HCT116 (cell line): ENCODE measurements at regions not wholly inside any gene's neighbourhood (a gene's known extent, or its start where the extent isn't known, plus 50 kb on each side); places are given as distances from the start of the nearest gene placed in this dataset.
A peak's percentile ranks its signal among the peaks of the same experiment; 100 is the strongest.

Source experiments
- ATAC-seq: fragments of 200-7000 bp; cut with Tn5 transposase; 2 replicates; pipeline ENCODE4 v1.9.1; 2020; ENCODE audit warnings: mild to moderate bottlenecking, moderate library complexity
- BruUV-seq: library from RNA; stranded (reverse); fragments of 400-500 nt; replicated peaks from 2 replicates; lab custom pipeline; 2021; lab: Mats Ljungman, UMichigan
- CTCF ChIA-PET: fragments of 300-600 bp; sonication (Branson Sonifier 250); formaldehyde crosslinking; loops from one replicate; lab custom pipeline; 2021; ENCODE audit warnings: antibody characterized with exemption; lab: Charles Lee
- POLR2A ChIA-PET: fragments of 300-600, 350-600 bp; sonication (Branson Sonifier 250); formaldehyde crosslinking; loops from one replicate; lab custom pipeline; 2021; ENCODE audit warnings: antibody characterized with exemption; lab: Charles Lee
- RAD21 ChIA-PET, 2 experiments: fragments of 300-600 bp; sonication (Branson Sonifier 250); formaldehyde crosslinking; loops; one replicate each; lab custom pipeline; 2023; ENCODE audit warnings: low total read pairs in 2 of 2; ENCODE audit not compliant: uncharacterized antibody in 2 of 2, unreplicated experiment in 2 of 2, low non-redundant PET in 1 of 2; lab: Charles Lee
- DNase-seq: peaks from one replicate; pipeline ENCODE4 v3.0.0-alpha.2; 2010; ENCODE audit warnings: low read depth, low spot score
- H2AFZ ChIP-seq: fragments of 200-600 bp; shearing (Covaris generic), sonication (generic); 2 replicates; pipeline ENCODE4 v1.6.1; 2017; ENCODE audit warnings: low read depth, mixed run types, mixed read lengths, antibody characterized with exemption, low read length; ENCODE audit not compliant: poor library complexity, severe bottlenecking
- H3K27ac ChIP-seq: 2 replicates; pipeline ENCODE4 v1.5.1; 2012; ENCODE audit warnings: low read depth, low read length
- H3K27me3 ChIP-seq: fragments of 200-600 bp; sonication (generic); 2 replicates; pipeline ENCODE4 v1.6.1; 2016; ENCODE audit warnings: mixed run types, low read length, mixed read lengths; ENCODE audit not compliant: insufficient read depth
- H3K36me3 ChIP-seq, 2 experiments: fragments of 200-500 bp in 1 of 2; fragments of 200-600 bp in 1 of 2; sonication (Bioruptor generic) in 1 of 2; sonication (generic) in 1 of 2; 2 replicates each; pipeline versions ENCODE4 v1.5.1 to v1.6.1; 2014 to 2016; ENCODE audit warnings: low read length in 2 of 2, inconsistent platforms in 1 of 2, mixed read lengths in 1 of 2, mixed run types in 1 of 2; ENCODE audit not compliant: insufficient read depth in 2 of 2, control insufficient read depth in 1 of 2
- H3K4me1 ChIP-seq, 2 experiments: fragments of 200-600 bp in 1 of 2; sonication (generic) in 1 of 2; 2 replicates each; pipeline versions ENCODE4 v1.5.1 to v1.6.1; 2012 to 2017; ENCODE audit warnings: low read length in 2 of 2, inconsistent platforms in 1 of 2, mild to moderate bottlenecking in 1 of 2, mixed read lengths in 1 of 2, mixed run types in 1 of 2, moderate library complexity in 1 of 2; ENCODE audit not compliant: insufficient read depth in 2 of 2, control insufficient read depth in 1 of 2
- H3K4me2 ChIP-seq: fragments of 200-600 bp; sonication (generic); 2 replicates; pipeline ENCODE4 v1.6.1; 2017; ENCODE audit warnings: mixed run types, low read length, mixed read lengths
- H3K4me3 ChIP-seq, 2 experiments: fragments of 200-600 bp in 1 of 2; sonication (generic) in 1 of 2; replicated peaks in 1 of 2; 2 replicates each; pipeline ENCODE4 v1.5.1; 2011 to 2016; ENCODE audit warnings: low read length in 2 of 2, control low read depth in 1 of 2, low read depth in 1 of 2, mild to moderate bottlenecking in 1 of 2, mixed read lengths in 1 of 2, mixed run types in 1 of 2
- H3K79me2 ChIP-seq: fragments of 200-600 bp; sonication (generic); 2 replicates; pipeline ENCODE4 v1.6.1; 2017; ENCODE audit warnings: mild to moderate bottlenecking, mixed run types, low read length, moderate library complexity, mixed read lengths; ENCODE audit not compliant: insufficient read depth
- H3K9ac ChIP-seq: fragments of 200-600 bp; sonication (generic); 2 replicates; pipeline ENCODE4 v1.6.1; 2016; ENCODE audit warnings: low read length, mixed read lengths
- H3K9me2 ChIP-seq: fragments of 200-600 bp; sonication (generic), shearing (Covaris generic); 2 replicates; pipeline ENCODE4 v1.6.1; 2017; ENCODE audit warnings: mixed run types, mild to moderate bottlenecking, moderate library complexity; ENCODE audit not compliant: insufficient read depth
- H3K9me3 ChIP-seq, 2 experiments: fragments of 200-500 bp in 1 of 2; fragments of 200-600 bp in 1 of 2; sonication (Bioruptor generic) in 1 of 2; sonication (generic) in 1 of 2; 2 replicates each; pipeline ENCODE4 v1.6.1; 2014 to 2017; ENCODE audit warnings: low read length in 2 of 2, mixed read lengths in 2 of 2, inconsistent platforms in 1 of 2, low read depth in 1 of 2, mild to moderate bottlenecking in 1 of 2, mixed run types in 1 of 2, moderate library complexity in 1 of 2; ENCODE audit not compliant: control insufficient read depth in 1 of 2, insufficient read depth in 1 of 2
- H4K20me1 ChIP-seq: fragments of 200-600 bp; sonication (generic), shearing (Covaris generic); 2 replicates; pipeline ENCODE4 v1.6.1; 2017; ENCODE audit warnings: mixed run types, mild to moderate bottlenecking, moderate library complexity; ENCODE audit not compliant: insufficient read depth
- CBX3 ChIP-seq: IDR thresholded peaks from 2 replicates; pipeline ENCODE4 v1.6.1; 2012; ENCODE audit warnings: low read depth
- CEBPB ChIP-seq: IDR thresholded peaks from 2 replicates; pipeline ENCODE4 v1.6.1; 2012; ENCODE audit warnings: low read depth
- EGR1 ChIP-seq: IDR thresholded peaks from 2 replicates; pipeline ENCODE4 v1.6.1; 2012; ENCODE audit warnings: low read depth
- EZH2 ChIP-seq: fragments of 200-600 bp; sonication (generic); IDR thresholded peaks from 2 replicates; pipeline ENCODE4 v1.6.1; 2017; ENCODE audit warnings: antibody characterized with exemption, mixed run types
- EZH2phosphoT487 ChIP-seq: fragments of 200-600 bp; IDR thresholded peaks from 2 replicates; pipeline ENCODE4 v1.6.1; 2018; ENCODE audit warnings: antibody characterized with exemption, borderline replicate concordance
- FOSL1 ChIP-seq: IDR thresholded peaks from 2 replicates; pipeline ENCODE4 v1.6.1; 2012; ENCODE audit warnings: low read depth
- JUND ChIP-seq: IDR thresholded peaks from 2 replicates; pipeline ENCODE4 v1.6.1; 2012
- POLR2A ChIP-seq: IDR thresholded peaks from 2 replicates; pipeline ENCODE4 v1.7.0; 2011; ENCODE audit warnings: borderline replicate concordance; ENCODE audit not compliant: insufficient read depth, insufficient read length; ENCODE audit errors: extremely low read depth
- POLR2AphosphoS5 ChIP-seq: IDR thresholded peaks from 2 replicates; pipeline ENCODE4 v1.6.1; 2011; ENCODE audit warnings: mild to moderate bottlenecking, low read depth, low read length, moderate library complexity
- RAD21 ChIP-seq: IDR thresholded peaks from 2 replicates; pipeline ENCODE4 v1.6.1; 2012; ENCODE audit warnings: low read depth, mild to moderate bottlenecking
- SIN3A ChIP-seq: IDR thresholded peaks from 2 replicates; pipeline ENCODE4 v1.6.1; 2012; ENCODE audit warnings: low read depth
- SP1 ChIP-seq: IDR thresholded peaks from 2 replicates; pipeline ENCODE4 v1.6.1; 2012; ENCODE audit warnings: low read depth
- SRF ChIP-seq: IDR thresholded peaks from 2 replicates; pipeline ENCODE4 v1.6.1; 2012; ENCODE audit warnings: low read depth
- YY1 ChIP-seq: IDR thresholded peaks from 2 replicates; pipeline ENCODE4 v1.6.1; 2011; ENCODE audit warnings: low read length, low read depth, moderate library complexity, mild to moderate bottlenecking; ENCODE audit not compliant: insufficient replicate concordance; ENCODE audit errors: extremely low read depth
- ZNF274 ChIP-seq: fragments of 200-500 bp; sonication (Bioruptor generic); IDR thresholded peaks from 2 replicates; pipeline ENCODE4 v1.6.1; 2014; ENCODE audit warnings: mild to moderate bottlenecking, low read depth, low read length, inconsistent platforms
- intact Hi-C: fragments of 100-400 bp; cut with micrococcal nuclease; formaldehyde crosslinking; loops from 2 replicates; pipeline ENCODE4 v1.10.0; 2022
- TF ChIP-seq, protein P1 (sequence below): IDR thresholded peaks from 2 replicates; pipeline ENCODE4 v1.6.1; 2012
- TF ChIP-seq, protein P2 (sequence below): IDR thresholded peaks from 2 replicates; pipeline ENCODE4 v1.6.1; 2012; ENCODE audit warnings: low read depth
- TF ChIP-seq, protein P3 (sequence below): IDR thresholded peaks from 2 replicates; pipeline ENCODE4 v1.6.1; 2012
- TF ChIP-seq, protein P4 (sequence below): IDR thresholded peaks from 2 replicates; pipeline ENCODE4 v1.6.1; 2011; ENCODE audit warnings: mild to moderate bottlenecking, low read length, moderate library complexity; ENCODE audit not compliant: insufficient replicate concordance; ENCODE audit errors: extremely low read depth

DNA sequence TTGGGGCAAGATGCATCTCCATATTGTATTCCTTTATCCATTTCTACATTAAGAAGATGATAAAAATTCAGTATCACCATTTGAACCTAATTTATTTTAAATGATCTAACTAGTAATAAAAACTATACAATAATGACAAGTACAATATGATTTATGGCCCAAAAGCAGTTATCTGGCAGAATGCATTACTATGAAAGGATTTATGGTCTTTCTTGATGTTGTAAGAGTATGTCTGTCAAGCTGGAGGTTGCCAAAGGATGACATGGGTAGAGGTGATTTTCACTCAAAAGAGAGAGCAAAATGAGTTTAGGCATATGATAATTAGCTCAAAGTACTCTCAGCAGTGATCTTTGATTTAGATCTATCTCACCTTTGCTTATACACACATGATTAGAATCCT is 54.2 kb upstream of the MAP2 start:
- H3K27me3 ChIP-seq, result no peaks in the 10 kb centered on the region
- no peaks in the 10 kb centered on the region for H3K9me3 ChIP-seq
- H3K4me3 ChIP-seq, result no peak overlapping the region
- ATAC-seq, result no peak
- peaks cover 8 to 22% of the 10 kb centered on the region in 2 experiments for H3K4me1 ChIP-seq
- ChIA-PET POLR2A (interaction anchor here (1.1 kb wide), 1 partner anchor 12 kb away, joined by 4 read pairs; no protein-coding TSS in a partner anchor), CTCF (interaction anchor here (1.7 to 1.8 kb wide), 2 partner anchors 55 to 829 kb away, joined by 4 to 15 read pairs; partner anchors contain the start of gene MAP2), RAD21 (no interaction called here)
- BruUV-seq, result no TSS peak
- no peaks in the 10 kb centered on the region for H3K79me2 ChIP-seq
- no peak for DNase-seq
- H3K9me2 ChIP-seq, result no peaks in the 10 kb centered on the region
- H3K27ac ChIP-seq, result no peak overlapping the region; the same call in 1 of the 2 replicates
- peak overlapping the region; percentile 69 for H3K4me2 ChIP-seq
- no peaks in the 10 kb centered on the region for H3K36me3 ChIP-seq
- intact Hi-C loops, result no loop called here
- H3K9ac ChIP-seq, result peak overlapping the region; percentile 29
- no peaks in the 10 kb centered on the region for H4K20me1 ChIP-seq
- H2AFZ ChIP-seq, result peak overlapping the region; percentile 91
- TF ChIP-seq YY1, result no peak
- TF ChIP-seq CBX3, result no peak
- no peak for TF ChIP-seq ZNF274
- no peak for TF ChIP-seq EZH2phosphoT487
- TF ChIP-seq EZH2, result no peak
- TF ChIP-seq SP1, result no peak
- no peak for TF ChIP-seq CEBPB
- TF ChIP-seq FOSL1, result no peak
- no peak for TF ChIP-seq EGR1
- no peak for TF ChIP-seq RAD21
- TF ChIP-seq, protein P1, sequence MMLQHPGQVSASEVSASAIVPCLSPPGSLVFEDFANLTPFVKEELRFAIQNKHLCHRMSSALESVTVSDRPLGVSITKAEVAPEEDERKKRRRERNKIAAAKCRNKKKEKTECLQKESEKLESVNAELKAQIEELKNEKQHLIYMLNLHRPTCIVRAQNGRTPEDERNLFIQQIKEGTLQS, result no peak
- TF ChIP-seq, protein P2, sequence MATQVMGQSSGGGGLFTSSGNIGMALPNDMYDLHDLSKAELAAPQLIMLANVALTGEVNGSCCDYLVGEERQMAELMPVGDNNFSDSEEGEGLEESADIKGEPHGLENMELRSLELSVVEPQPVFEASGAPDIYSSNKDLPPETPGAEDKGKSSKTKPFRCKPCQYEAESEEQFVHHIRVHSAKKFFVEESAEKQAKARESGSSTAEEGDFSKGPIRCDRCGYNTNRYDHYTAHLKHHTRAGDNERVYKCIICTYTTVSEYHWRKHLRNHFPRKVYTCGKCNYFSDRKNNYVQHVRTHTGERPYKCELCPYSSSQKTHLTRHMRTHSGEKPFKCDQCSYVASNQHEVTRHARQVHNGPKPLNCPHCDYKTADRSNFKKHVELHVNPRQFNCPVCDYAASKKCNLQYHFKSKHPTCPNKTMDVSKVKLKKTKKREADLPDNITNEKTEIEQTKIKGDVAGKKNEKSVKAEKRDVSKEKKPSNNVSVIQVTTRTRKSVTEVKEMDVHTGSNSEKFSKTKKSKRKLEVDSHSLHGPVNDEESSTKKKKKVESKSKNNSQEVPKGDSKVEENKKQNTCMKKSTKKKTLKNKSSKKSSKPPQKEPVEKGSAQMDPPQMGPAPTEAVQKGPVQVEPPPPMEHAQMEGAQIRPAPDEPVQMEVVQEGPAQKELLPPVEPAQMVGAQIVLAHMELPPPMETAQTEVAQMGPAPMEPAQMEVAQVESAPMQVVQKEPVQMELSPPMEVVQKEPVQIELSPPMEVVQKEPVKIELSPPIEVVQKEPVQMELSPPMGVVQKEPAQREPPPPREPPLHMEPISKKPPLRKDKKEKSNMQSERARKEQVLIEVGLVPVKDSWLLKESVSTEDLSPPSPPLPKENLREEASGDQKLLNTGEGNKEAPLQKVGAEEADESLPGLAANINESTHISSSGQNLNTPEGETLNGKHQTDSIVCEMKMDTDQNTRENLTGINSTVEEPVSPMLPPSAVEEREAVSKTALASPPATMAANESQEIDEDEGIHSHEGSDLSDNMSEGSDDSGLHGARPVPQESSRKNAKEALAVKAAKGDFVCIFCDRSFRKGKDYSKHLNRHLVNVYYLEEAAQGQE, result no peak
- no peak for TF ChIP-seq POLR2A
- no peak for TF ChIP-seq JUND
- TF ChIP-seq, protein P3, sequence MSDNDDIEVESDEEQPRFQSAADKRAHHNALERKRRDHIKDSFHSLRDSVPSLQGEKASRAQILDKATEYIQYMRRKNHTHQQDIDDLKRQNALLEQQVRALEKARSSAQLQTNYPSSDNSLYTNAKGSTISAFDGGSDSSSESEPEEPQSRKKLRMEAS, result no peak
- TF ChIP-seq SRF, result no peak
- TF ChIP-seq SIN3A, result no peak
- TF ChIP-seq, protein P4, sequence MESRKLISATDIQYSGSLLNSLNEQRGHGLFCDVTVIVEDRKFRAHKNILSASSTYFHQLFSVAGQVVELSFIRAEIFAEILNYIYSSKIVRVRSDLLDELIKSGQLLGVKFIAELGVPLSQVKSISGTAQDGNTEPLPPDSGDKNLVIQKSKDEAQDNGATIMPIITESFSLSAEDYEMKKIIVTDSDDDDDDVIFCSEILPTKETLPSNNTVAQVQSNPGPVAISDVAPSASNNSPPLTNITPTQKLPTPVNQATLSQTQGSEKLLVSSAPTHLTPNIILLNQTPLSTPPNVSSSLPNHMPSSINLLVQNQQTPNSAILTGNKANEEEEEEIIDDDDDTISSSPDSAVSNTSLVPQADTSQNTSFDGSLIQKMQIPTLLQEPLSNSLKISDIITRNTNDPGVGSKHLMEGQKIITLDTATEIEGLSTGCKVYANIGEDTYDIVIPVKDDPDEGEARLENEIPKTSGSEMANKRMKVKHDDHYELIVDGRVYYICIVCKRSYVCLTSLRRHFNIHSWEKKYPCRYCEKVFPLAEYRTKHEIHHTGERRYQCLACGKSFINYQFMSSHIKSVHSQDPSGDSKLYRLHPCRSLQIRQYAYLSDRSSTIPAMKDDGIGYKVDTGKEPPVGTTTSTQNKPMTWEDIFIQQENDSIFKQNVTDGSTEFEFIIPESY, result no peak
- TF ChIP-seq POLR2AphosphoS5, result no peak
